NCI-H524 treated with DMSO at 0.1 percent for 48 hours (cell line): ENCODE measurements at regions not wholly inside any gene's neighbourhood (a gene's known extent, or its start where the extent isn't known, plus 50 kb on each side); places are given as distances from the start of the nearest gene placed in this dataset.

Source experiments
- DNase-seq: peaks from one replicate; lab custom pipeline; 2025; lab: John Stamatoyannopoulos, UW

DNA sequence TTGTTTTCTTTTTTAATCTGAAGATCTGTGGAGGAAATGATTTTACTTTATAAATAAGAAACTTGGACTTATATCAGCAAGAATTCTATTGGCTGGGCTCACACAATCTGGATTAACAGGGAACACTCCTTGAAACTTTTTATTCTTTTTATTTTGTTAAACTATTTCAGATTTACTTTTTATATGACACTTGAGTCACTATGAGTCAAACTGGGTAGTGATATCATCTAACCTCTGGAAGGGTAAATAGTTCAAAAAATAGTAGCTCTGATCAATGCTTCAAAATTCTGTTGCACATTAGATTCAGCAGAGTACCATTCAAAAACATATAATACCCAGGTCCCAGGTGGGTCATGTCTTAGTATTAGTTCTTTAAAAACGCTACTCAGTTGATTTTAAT lies 55.1 kb upstream of the NBEA start:
- no peak for DNase-seq
